IMR-90 (cell line): ENCODE measurements at regions not wholly inside any gene's neighbourhood (a gene's known extent, or its start where the extent isn't known, plus 50 kb on each side); places are given as distances from the start of the nearest gene placed in this dataset.

Experiments used
- ATAC-seq: fragments of 200-7000 bp; cut with Tn5 transposase; 2 replicates; pipeline ENCODE4 v1.9.1; 2020; ENCODE audit warnings: low read depth, mild to moderate bottlenecking, moderate library complexity
- BruUV-seq: library from RNA; stranded (reverse); fragments of 400-500 nt; replicated peaks from 2 replicates; lab custom pipeline; 2021; lab: Mats Ljungman, UMichigan
- CTCF ChIA-PET: fragments of 300-600 bp; formaldehyde crosslinking; extraction: SDS; loops from one replicate; lab custom pipeline; 2021; ENCODE audit warnings: antibody characterized with exemption; lab: Yijun Ruan, JAX
- POLR2A ChIA-PET: fragments of 300-600 bp; sonication (Branson Sonifier 250); formaldehyde crosslinking; loops from one replicate; lab custom pipeline; 2022; ENCODE audit warnings: antibody characterized with exemption; ENCODE audit not compliant: unreplicated experiment; lab: Charles Lee
- DNase-seq: peaks from one replicate; pipeline ENCODE4 v3.0.0; 2013
- H2AFZ ChIP-seq: replicated peaks from 2 replicates; pipeline ENCODE3; 2013; ENCODE audit warnings: low read length, mild to moderate bottlenecking; ENCODE audit not compliant: poor library complexity
- H2AK5ac ChIP-seq: 2 replicates; pipeline ENCODE4 v1.6.1; 2013; ENCODE audit warnings: low read depth, low read length, inconsistent platforms
- H2AK9ac ChIP-seq: replicated peaks from 2 replicates; pipeline ENCODE3; 2013; ENCODE audit warnings: mild to moderate bottlenecking, low read depth, low read length, moderate library complexity; ENCODE audit not compliant: poor library complexity
- H2BK120ac ChIP-seq: 2 replicates; pipeline ENCODE4 v1.6.1; 2013; ENCODE audit warnings: low read depth, low read length, inconsistent platforms
- H2BK15ac ChIP-seq: 3 replicates; pipeline ENCODE4 v1.6.1; 2013; ENCODE audit warnings: low read depth, low read length, inconsistent platforms
- H2BK20ac ChIP-seq: 2 replicates; pipeline ENCODE4 v1.6.1; 2013; ENCODE audit warnings: low read depth, mild to moderate bottlenecking, inconsistent platforms, low read length, moderate library complexity
- H2BK5ac ChIP-seq: 2 replicates; pipeline ENCODE4 v1.6.1; 2013; ENCODE audit warnings: mild to moderate bottlenecking, low read depth, low read length, inconsistent platforms; ENCODE audit not compliant: poor library complexity, severe bottlenecking
- H3K14ac ChIP-seq: replicated peaks from 2 replicates; pipeline ENCODE4 v1.6.1; 2013; ENCODE audit warnings: low read depth, low read length, inconsistent platforms
- H3K18ac ChIP-seq: 2 replicates; pipeline ENCODE4 v1.6.1; 2013; ENCODE audit warnings: low read depth, low read length, control low read depth
- H3K23ac ChIP-seq: 2 replicates; pipeline ENCODE4 v1.6.1; 2013; ENCODE audit warnings: low read depth, low read length, inconsistent platforms
- H3K27ac ChIP-seq: 2 replicates; pipeline ENCODE4 v1.5.1; 2013; ENCODE audit warnings: mild to moderate bottlenecking, control low read depth, low read length; ENCODE audit not compliant: insufficient read depth
- H3K27me3 ChIP-seq: 2 replicates; pipeline ENCODE4 v1.6.1; 2013; ENCODE audit warnings: low read length; ENCODE audit not compliant: control insufficient read depth, insufficient read depth
- H3K36me3 ChIP-seq: 2 replicates; pipeline ENCODE4 v1.6.1; 2013; ENCODE audit warnings: low read length, mixed read lengths; ENCODE audit not compliant: control insufficient read depth, insufficient read depth
- H3K4ac ChIP-seq: 2 replicates; pipeline ENCODE4 v1.6.1; 2013; ENCODE audit warnings: low read depth, low read length, inconsistent platforms
- H3K4me1 ChIP-seq: 2 replicates; pipeline ENCODE4 v1.6.1; 2013; ENCODE audit warnings: low read length, mixed read lengths; ENCODE audit not compliant: control insufficient read depth, insufficient read depth
- H3K4me2 ChIP-seq: 2 replicates; pipeline ENCODE4 v1.6.1; 2013; ENCODE audit warnings: low read depth, mild to moderate bottlenecking, control low read depth, low read length, moderate library complexity
- H3K4me3 ChIP-seq: 2 replicates; pipeline ENCODE4 v1.5.1; 2013; ENCODE audit warnings: low read depth, mild to moderate bottlenecking, control low read depth, low read length, moderate library complexity; ENCODE audit not compliant: insufficient read depth
- H3K56ac ChIP-seq: 2 replicates; pipeline ENCODE4 v1.6.1; 2013; ENCODE audit warnings: low read length, inconsistent platforms; ENCODE audit not compliant: insufficient read depth; ENCODE audit errors: extremely low read depth
- H3K79me1 ChIP-seq, 2 experiments: 2 replicates each; pipeline ENCODE4 v1.6.1; 2013; ENCODE audit warnings: low read length in 2 of 2, inconsistent platforms in 1 of 2, low read depth in 1 of 2
- H3K9ac ChIP-seq: 2 replicates; pipeline ENCODE4 v1.6.1; 2013; ENCODE audit warnings: low read depth, low read length, control low read depth
- H3K9me1 ChIP-seq: 2 replicates; pipeline ENCODE4 v1.6.1; 2013; ENCODE audit warnings: low read length, inconsistent platforms; ENCODE audit not compliant: insufficient read depth
- H3K9me3 ChIP-seq: 2 replicates; pipeline ENCODE4 v1.6.1; 2013; ENCODE audit warnings: low read length; ENCODE audit not compliant: control insufficient read depth, insufficient read depth
- H4K20me1 ChIP-seq: 2 replicates; pipeline ENCODE4 v1.6.1; 2013; ENCODE audit warnings: low read length, inconsistent platforms; ENCODE audit not compliant: insufficient read depth
- H4K5ac ChIP-seq: 2 replicates; pipeline ENCODE4 v1.6.1; 2013; ENCODE audit warnings: mild to moderate bottlenecking, low read depth, low read length, control low read depth
- H4K8ac ChIP-seq, 2 experiments: 2 replicates each; pipeline ENCODE4 v1.6.1; 2013; ENCODE audit warnings: low read depth in 2 of 2, low read length in 2 of 2, control low read depth in 1 of 2, inconsistent platforms in 1 of 2
- H4K91ac ChIP-seq: 2 replicates; pipeline ENCODE4 v1.6.1; 2013; ENCODE audit warnings: low read depth, low read length, inconsistent platforms; ENCODE audit not compliant: insufficient read depth
- CTCF ChIP-seq: conservative IDR thresholded peaks from 2 replicates; pipeline ENCODE4 v1.5.1; 2012; ENCODE audit warnings: mild to moderate bottlenecking, low read depth, low read length, improper control_type of control experiment
- ELK1 ChIP-seq: fragments of 150-350 bp; IDR thresholded peaks from 2 replicates; pipeline ENCODE4 v1.6.1; 2016; ENCODE audit warnings: low read depth, mild to moderate bottlenecking, low read length, moderate library complexity, borderline replicate concordance
- FOS ChIP-seq: fragments of 150-350 bp; IDR thresholded peaks from 2 replicates; pipeline ENCODE4 v1.6.1; 2016; ENCODE audit warnings: low read depth, low read length
- POLR2A ChIP-seq: IDR thresholded peaks from 2 replicates; pipeline ENCODE4 v1.6.1; 2012; ENCODE audit warnings: mild to moderate bottlenecking, low read depth, low read length
- RAD21 ChIP-seq: IDR thresholded peaks from 2 replicates; pipeline ENCODE4 v1.6.1; 2012; ENCODE audit warnings: low read length, improper control_type of control experiment
- SMC3 ChIP-seq: fragments of 150-350 bp; IDR thresholded peaks from 2 replicates; pipeline ENCODE4 v1.6.1; 2016; ENCODE audit warnings: low read depth, mild to moderate bottlenecking, antibody characterized with exemption, low read length, moderate library complexity
- USF2 ChIP-seq: fragments of 150-350 bp; IDR thresholded peaks from 2 replicates; pipeline ENCODE4 v1.6.1; 2017; ENCODE audit warnings: mild to moderate bottlenecking, antibody characterized with exemption, low read length, low read depth
- WGBS, 2 experiments: methylation state at CpG; one replicate each; pipeline versions ENCODE4 v1.1.5 to v1.1.7; 2013; ENCODE audit warnings: missing lambda C conversion rate in 2 of 2; ENCODE audit not compliant: insufficient read length in 1 of 2; ENCODE audit errors: extremely low coverage in 2 of 2; 5-methylcytosine and 5-hydroxymethylcytosine counted together
- dilution Hi-C: fragments of 300-500 bp; cut with HindIII; formaldehyde crosslinking; loops from one replicate; pipeline ENCODE4 v1.14.3; 2018; ENCODE audit warnings: low sequenced_read_pairs; ENCODE audit not compliant: unreplicated experiment
- in situ Hi-C: fragments of 300-500 bp; cut with MboI; formaldehyde crosslinking; loops from 3 replicates; pipeline ENCODE4 v1.14.3; 2019; ENCODE audit warnings: low sequenced_read_pairs, inconsistent platforms, mixed read lengths
- intact Hi-C: fragments of 100-400 bp; cut with micrococcal nuclease; formaldehyde crosslinking; loops from 2 replicates; pipeline ENCODE4 v1.10.0; 2022

DNA sequence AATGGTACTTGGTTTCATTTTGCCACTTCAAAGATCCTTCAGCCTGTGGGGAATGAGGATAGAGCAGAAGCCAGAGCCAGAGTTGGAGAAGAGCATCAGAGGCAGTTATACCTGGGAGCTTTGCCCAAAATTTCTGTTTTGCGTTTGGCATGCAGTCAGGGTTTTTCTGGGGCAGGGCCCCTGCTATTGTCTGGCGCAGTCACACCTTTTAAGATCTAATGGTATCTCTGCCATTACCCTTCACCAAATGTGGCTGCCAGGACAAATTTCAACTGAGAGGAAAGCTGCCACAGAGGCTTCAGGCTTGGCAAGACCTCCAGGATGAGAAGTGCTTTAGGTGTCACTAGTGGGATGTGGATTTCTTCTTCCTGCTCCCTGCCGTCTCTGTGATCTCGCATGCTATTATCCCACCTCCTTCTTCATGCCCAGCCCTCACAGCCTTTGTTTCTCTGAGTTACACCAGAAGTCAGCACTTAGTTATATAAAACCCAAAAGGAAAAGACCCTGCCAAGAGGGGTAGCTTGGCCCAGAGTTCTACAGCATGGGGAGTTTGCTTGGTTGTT, 357.0 kb downstream of the TLE4 start:
- no peak overlapping the region for H2AFZ ChIP-seq
- no CpG with 5 or more reads among the region's 4 CpGs for WGBS, 2 experiments
- H2BK20ac ChIP-seq = no peak overlapping the region
- DNase-seq (no peak), ATAC-seq (no peak)
- no peaks in the 10 kb centered on the region for H3K9me1 ChIP-seq
- ChIA-PET POLR2A (no interaction called here), CTCF (no interaction called here)
- no TSS peak for BruUV-seq
- H4K20me1 ChIP-seq = no peaks in the 10 kb centered on the region
- no peak overlapping the region for H3K18ac ChIP-seq
- H3K9ac ChIP-seq = no peak overlapping the region
- H2AK5ac ChIP-seq = no peak overlapping the region
- no peak overlapping the region for H3K23ac ChIP-seq
- H4K5ac ChIP-seq = no peak overlapping the region
- no peak overlapping the region for H2AK9ac ChIP-seq
- H3K27ac ChIP-seq = no peak overlapping the region
- TF ChIP-seq POLR2A (no peak), FOS (no peak), ELK1 (no peak), USF2 (no peak), SMC3 (no peak), RAD21 (no peak), CTCF (no peak)
- H3K4me2 ChIP-seq = no peak overlapping the region
- intact Hi-C loops (no loop called here), in situ Hi-C loops (no loop called here), dilution Hi-C loops (no loop called here)
- H3K36me3 ChIP-seq = no peaks in the 10 kb centered on the region
- H2BK15ac ChIP-seq = no peak overlapping the region
- H2BK5ac ChIP-seq = no peak overlapping the region
- no peak overlapping the region for H3K4me3 ChIP-seq
- no peak overlapping the region for H3K56ac ChIP-seq
- no peaks in the 10 kb centered on the region for H3K9me3 ChIP-seq
- no peak overlapping the region for H2BK120ac ChIP-seq
- no peaks in the 10 kb centered on the region for H3K79me1 ChIP-seq
- H4K8ac ChIP-seq = no peak overlapping the region
- peaks cover 6% of the 10 kb centered on the region for H3K27me3 ChIP-seq
- H3K4me1 ChIP-seq = no peaks in the 10 kb centered on the region
- no peak overlapping the region for H4K91ac ChIP-seq
- no peak overlapping the region for H3K14ac ChIP-seq
- H3K4ac ChIP-seq = no peak overlapping the region
